ENCODE measurements at regions not wholly inside any gene's neighbourhood (a gene's known extent, or its start where the extent isn't known, plus 50 kb on each side); places are given as distances from the start of the nearest gene placed in this dataset.

DNA sequence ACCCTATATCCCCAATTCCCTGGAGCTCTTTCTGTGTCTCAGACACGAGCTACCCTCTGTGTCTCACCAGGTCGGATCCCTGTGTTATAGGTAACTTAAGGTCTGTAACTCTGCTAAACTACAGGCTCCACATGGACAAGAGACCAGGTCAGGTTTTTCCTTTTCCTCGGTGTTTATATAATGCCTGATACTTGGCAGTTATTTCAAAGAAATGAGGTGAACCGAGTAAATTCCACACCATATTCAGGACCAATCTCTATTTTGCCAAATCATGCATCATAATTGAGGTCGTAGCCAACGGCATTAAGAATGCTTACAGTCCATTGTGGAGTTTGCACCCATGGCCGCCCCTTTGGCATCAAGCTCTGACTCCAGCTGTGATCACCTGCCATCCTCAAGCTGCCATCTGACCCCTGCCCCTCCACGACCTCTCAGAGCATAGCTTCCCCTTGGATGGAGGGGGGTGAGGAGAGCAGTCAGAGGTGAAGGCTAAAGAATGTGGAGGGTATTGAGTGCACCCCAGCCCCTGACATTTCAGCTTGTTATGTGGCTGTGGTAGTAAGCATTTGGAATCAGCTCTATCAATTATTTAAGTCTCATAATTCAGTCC lies 434.7 kb upstream of the RBFOX1 start:
- TF ChIP-seq, protein P1, sequence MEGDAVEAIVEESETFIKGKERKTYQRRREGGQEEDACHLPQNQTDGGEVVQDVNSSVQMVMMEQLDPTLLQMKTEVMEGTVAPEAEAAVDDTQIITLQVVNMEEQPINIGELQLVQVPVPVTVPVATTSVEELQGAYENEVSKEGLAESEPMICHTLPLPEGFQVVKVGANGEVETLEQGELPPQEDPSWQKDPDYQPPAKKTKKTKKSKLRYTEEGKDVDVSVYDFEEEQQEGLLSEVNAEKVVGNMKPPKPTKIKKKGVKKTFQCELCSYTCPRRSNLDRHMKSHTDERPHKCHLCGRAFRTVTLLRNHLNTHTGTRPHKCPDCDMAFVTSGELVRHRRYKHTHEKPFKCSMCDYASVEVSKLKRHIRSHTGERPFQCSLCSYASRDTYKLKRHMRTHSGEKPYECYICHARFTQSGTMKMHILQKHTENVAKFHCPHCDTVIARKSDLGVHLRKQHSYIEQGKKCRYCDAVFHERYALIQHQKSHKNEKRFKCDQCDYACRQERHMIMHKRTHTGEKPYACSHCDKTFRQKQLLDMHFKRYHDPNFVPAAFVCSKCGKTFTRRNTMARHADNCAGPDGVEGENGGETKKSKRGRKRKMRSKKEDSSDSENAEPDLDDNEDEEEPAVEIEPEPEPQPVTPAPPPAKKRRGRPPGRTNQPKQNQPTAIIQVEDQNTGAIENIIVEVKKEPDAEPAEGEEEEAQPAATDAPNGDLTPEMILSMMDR (IDR thresholded peaks at IDR 0.05), result no peak
- no peak for TF ChIP-seq POLR2A (IDR thresholded peaks at IDR 0.05)
